GM18868 (cell line): ENCODE measurements at regions not wholly inside any gene's neighbourhood (a gene's known extent, or its start where the extent isn't known, plus 50 kb on each side); places are given as distances from the start of the nearest gene placed in this dataset.

Experiments
- ATAC-seq: cut with Tn5 transposase; IDR thresholded peaks from one replicate; pipeline ENCODE4 v1.9.1; 2021; ENCODE audit warnings: mild to moderate bottlenecking, moderate library complexity; ENCODE audit not compliant: unreplicated experiment

GRCh38 chr6:68400396-68400795 is 234.7 kb upstream of the ADGRB3 start:
- no peak for ATAC-seq

- ATAC-seq, result no peak
These were observed 243.1 kb upstream of the ADGRB3 start for GRCh38 chr6:68391953-68392352.

- ATAC-seq, result no peak
These were observed 262.1 kb upstream of the ADGRB3 start for GRCh38 chr6:68372991-68373390.

- ATAC-seq, result no peak
These were observed 266.2 kb upstream of the ADGRB3 start for GRCh38 chr6:68368845-68369244.

- no peak for ATAC-seq
These were observed 270.7 kb upstream of the ADGRB3 start for GRCh38 chr6:68364271-68364805.

GRCh38 chr6:68343901-68344300 is 291.2 kb upstream of the ADGRB3 start:
- peak; percentile 98 for ATAC-seq

GRCh38 chr6:68342286-68342685 is 292.8 kb upstream of the ADGRB3 start:
- ATAC-seq, result no peak

GRCh38 chr6:68339488-68340131 is 295.5 kb upstream of the ADGRB3 start:
- ATAC-seq, result no peak

- ATAC-seq, result no peak
These were observed 301.6 kb upstream of the ADGRB3 start for GRCh38 chr6:68333442-68333841.

- ATAC-seq, result no peak
These were observed 306.9 kb upstream of the ADGRB3 start for GRCh38 chr6:68328156-68328555.

- ATAC-seq, result no peak
These were observed 308.3 kb upstream of the ADGRB3 start for GRCh38 chr6:68326762-68327161.

GRCh38 chr6:68317366-68317765 is 317.7 kb upstream of the ADGRB3 start:
- ATAC-seq, result no peak

- peak; percentile 65 for ATAC-seq
These were observed 321.2 kb upstream of the ADGRB3 start for GRCh38 chr6:68313911-68314310.

- no peak for ATAC-seq
These were observed 327.8 kb upstream of the ADGRB3 start for GRCh38 chr6:68307301-68307700.

- no peak for ATAC-seq
These were observed 339.0 kb upstream of the ADGRB3 start for GRCh38 chr6:68296126-68296525.

GRCh38 chr6:68282646-68283045 is 352.4 kb upstream of the ADGRB3 start:
- no peak for ATAC-seq

GRCh38 chr6:68279793-68280557 is 355.1 kb upstream of the ADGRB3 start:
- ATAC-seq, result no peak

GRCh38 chr6:68273297-68273696 is 361.8 kb upstream of the ADGRB3 start:
- no peak for ATAC-seq

- no peak for ATAC-seq
These were observed 378.7 kb upstream of the ADGRB3 start for GRCh38 chr6:68256391-68256790.

GRCh38 chr6:68252632-68253031 is 382.4 kb upstream of the ADGRB3 start:
- peak; percentile 92 for ATAC-seq

GRCh38 chr6:68247782-68248181 is 387.3 kb upstream of the ADGRB3 start:
- no peak for ATAC-seq

GRCh38 chr6:68240726-68241125 is 394.4 kb upstream of the ADGRB3 start:
- ATAC-seq, result no peak
